GM18909 (cell line): ENCODE measurements at regions not wholly inside any gene's neighbourhood (a gene's known extent, or its start where the extent isn't known, plus 50 kb on each side); places are given as distances from the start of the nearest gene placed in this dataset.

Experiments
- ATAC-seq: cut with Tn5 transposase; IDR thresholded peaks from one replicate; pipeline ENCODE4 v1.9.1; 2021; ENCODE audit warnings: mild to moderate bottlenecking; ENCODE audit not compliant: unreplicated experiment, poor library complexity

GRCh38 chr13:24073657-24074056, 86.9 kb upstream of the SPATA13 start:
- no peak for ATAC-seq

- no peak for ATAC-seq
These were observed 85.8 kb upstream of the SPATA13 start for GRCh38 chr13:24074678-24075077.

- ATAC-seq, result no peak
These were observed 85.2 kb upstream of the SPATA13 start for GRCh38 chr13:24075137-24075975.

GRCh38 chr13:24076109-24076508, 84.4 kb upstream of the SPATA13 start:
- no peak for ATAC-seq

GRCh38 chr13:24076636-24077035, 83.9 kb upstream of the SPATA13 start:
- no peak for ATAC-seq

GRCh38 chr13:24080134-24080533, 80.4 kb upstream of the SPATA13 start:
- no peak for ATAC-seq

- no peak for ATAC-seq
These were observed 79.1 kb upstream of the SPATA13 start for GRCh38 chr13:24081387-24081786.

- ATAC-seq, result no peak
These were observed 77.4 kb upstream of the SPATA13 start for GRCh38 chr13:24083141-24083540.

- no peak for ATAC-seq
These were observed 76.6 kb upstream of the SPATA13 start for GRCh38 chr13:24083722-24084421.

- no peak for ATAC-seq
These were observed 74.9 kb upstream of the SPATA13 start for GRCh38 chr13:24085662-24086061.

- ATAC-seq, result no peak
These were observed 73.9 kb upstream of the SPATA13 start for GRCh38 chr13:24086642-24087041.

GRCh38 chr13:24087605-24088225, 72.8 kb upstream of the SPATA13 start:
- ATAC-seq, result no peak

GRCh38 chr13:24090049-24090448, 70.5 kb upstream of the SPATA13 start:
- ATAC-seq, result no peak

- no peak for ATAC-seq
These were observed 69.4 kb upstream of the SPATA13 start for GRCh38 chr13:24091080-24091479.

GRCh38 chr13:24092108-24092507, 68.4 kb upstream of the SPATA13 start:
- ATAC-seq, result no peak

- ATAC-seq, result no peak
These were observed 67.5 kb upstream of the SPATA13 start for GRCh38 chr13:24093047-24093446.

GRCh38 chr13:24096659-24097058, 63.9 kb upstream of the SPATA13 start:
- no peak for ATAC-seq

- ATAC-seq, result peak; percentile 69
These were observed 63.5 kb upstream of the SPATA13 start for GRCh38 chr13:24097064-24097463.

- ATAC-seq, result peak; percentile 30
These were observed 62.9 kb upstream of the SPATA13 start for GRCh38 chr13:24097667-24098066.

- ATAC-seq, result no peak
These were observed 61.0 kb upstream of the SPATA13 start for GRCh38 chr13:24099490-24099889.

GRCh38 chr13:24100188-24100587, 60.3 kb upstream of the SPATA13 start:
- ATAC-seq, result no peak
